WTC11 (cell line): ENCODE measurements at regions not wholly inside any gene's neighbourhood (a gene's known extent, or its start where the extent isn't known, plus 50 kb on each side); places are given as distances from the start of the nearest gene placed in this dataset.

Experiments
- ATAC-seq: fragments of 200-7000 bp; cut with Tn5 transposase; 2 replicates; pipeline ENCODE4 v1.10.0; 2021; ENCODE audit warnings: mild to moderate bottlenecking, moderate library complexity
- CTCF ChIA-PET: fragments of 300-600 bp; sonication (Branson Sonifier 250); formaldehyde crosslinking; loops from one replicate; lab custom pipeline; 2021; ENCODE audit warnings: antibody characterized with exemption; lab: Charles Lee
- POLR2A ChIA-PET: fragments of 350-600 bp; sonication (Branson Sonifier 250); formaldehyde crosslinking; loops from one replicate; lab custom pipeline; 2021; ENCODE audit warnings: antibody characterized with exemption; lab: Charles Lee
- DNase-seq: peaks from one replicate; pipeline ENCODE4 v3.0.0; 2021; ENCODE audit warnings: low spot score
- H3K27ac Mint-ChIP-seq: 2 replicates; pipeline ENCODE4 v1.8.0; 2021; ENCODE audit warnings: mixed read lengths
- H3K27me3 Mint-ChIP-seq: 2 replicates; pipeline ENCODE4 v1.8.0; 2021; ENCODE audit warnings: low read depth, mild to moderate bottlenecking, moderate library complexity, mixed read lengths
- H3K36me3 Mint-ChIP-seq: 2 replicates; pipeline ENCODE4 v1.8.0; 2021; ENCODE audit warnings: mixed read lengths
- H3K4me1 Mint-ChIP-seq: 2 replicates; pipeline ENCODE4 v1.8.0; 2022; ENCODE audit warnings: mixed read lengths
- H3K4me3 Mint-ChIP-seq: 2 replicates; pipeline ENCODE4 v1.8.0; 2021; ENCODE audit warnings: mild to moderate bottlenecking, moderate library complexity, mixed read lengths
- H3K9me3 Mint-ChIP-seq: 2 replicates; pipeline ENCODE4 v1.8.0; 2021; ENCODE audit warnings: mixed read lengths
- ATF2 ChIP-seq: sonication (generic); formaldehyde crosslinking; IDR thresholded peaks from 2 replicates; pipeline ENCODE4 v1.8.1; 2022; ENCODE audit warnings: low read depth, missing genetic modification reagents, borderline replicate concordance
- E2F5 ChIP-seq: sonication (generic); formaldehyde crosslinking; IDR thresholded peaks from 2 replicates; pipeline ENCODE4 v1.8.1; 2022; ENCODE audit warnings: mild to moderate bottlenecking, moderate library complexity, missing genetic modification reagents
- ELF4 ChIP-seq: sonication (generic); formaldehyde crosslinking; IDR thresholded peaks from 2 replicates; pipeline ENCODE4 v1.8.1; 2022; ENCODE audit warnings: low read depth, mild to moderate bottlenecking, moderate library complexity, missing genetic modification reagents
- FOXK1 ChIP-seq: sonication (generic); formaldehyde crosslinking; IDR thresholded peaks from 2 replicates; pipeline ENCODE4 v1.8.0; 2022; ENCODE audit warnings: mild to moderate bottlenecking, moderate library complexity, missing genetic modification reagents
- FOXP1 ChIP-seq: sonication (generic); formaldehyde crosslinking; IDR thresholded peaks from 2 replicates; pipeline ENCODE4 v1.8.0; 2022; ENCODE audit warnings: missing genetic modification reagents, mild to moderate bottlenecking, moderate library complexity, borderline replicate concordance
- GABPB1 ChIP-seq: sonication (generic); formaldehyde crosslinking; IDR thresholded peaks from 2 replicates; pipeline ENCODE4 v1.8.1; 2023; ENCODE audit warnings: mild to moderate bottlenecking, missing genetic modification reagents
- GTF2I ChIP-seq: fragments of 250-450 bp; sonication (Bioruptor Pico); conservative IDR thresholded peaks from 2 replicates; pipeline ENCODE4 v1.4.0; 2021; ENCODE audit warnings: mild to moderate bottlenecking
- HMGA2 ChIP-seq: fragments of 250-450 bp; sonication (Bioruptor Pico); IDR thresholded peaks from 2 replicates; pipeline ENCODE4 v1.4.0; 2021; ENCODE audit warnings: mild to moderate bottlenecking, moderate library complexity
- JUN ChIP-seq: sonication (generic); formaldehyde crosslinking; IDR thresholded peaks from 2 replicates; pipeline ENCODE4 v1.8.0; 2023; ENCODE audit warnings: mild to moderate bottlenecking, missing genetic modification reagents
- MXD4 ChIP-seq: fragments of 250-450 bp; sonication (Bioruptor Pico); IDR thresholded peaks from 2 replicates; pipeline ENCODE4 v1.8.0; 2021; ENCODE audit warnings: mild to moderate bottlenecking, moderate library complexity, borderline replicate concordance
- NFYB ChIP-seq: sonication (generic); formaldehyde crosslinking; conservative IDR thresholded peaks from 2 replicates; pipeline ENCODE4 v1.8.0; 2022; ENCODE audit warnings: low read depth, missing genetic modification reagents
- NR3C1 ChIP-seq: sonication (generic); formaldehyde crosslinking; conservative IDR thresholded peaks from 2 replicates; pipeline ENCODE4 v1.8.1; 2023; ENCODE audit warnings: low read depth, mild to moderate bottlenecking, missing genetic modification reagents
- SMAD3 ChIP-seq: sonication (generic); formaldehyde crosslinking; IDR thresholded peaks from 2 replicates; pipeline ENCODE4 v1.8.0; 2022; ENCODE audit warnings: missing genetic modification reagents, mild to moderate bottlenecking, borderline replicate concordance
- ZBTB21 ChIP-seq: sonication (generic); formaldehyde crosslinking; IDR thresholded peaks from 2 replicates; pipeline ENCODE4 v1.8.1; 2023; ENCODE audit warnings: mild to moderate bottlenecking, missing genetic modification reagents, borderline replicate concordance
- ZNF232 ChIP-seq: sonication (generic); formaldehyde crosslinking; IDR thresholded peaks from 2 replicates; pipeline ENCODE4 v1.8.0; 2022; ENCODE audit warnings: mild to moderate bottlenecking, missing genetic modification reagents
- ZNF423 ChIP-seq: fragments of 250-450 bp; sonication (Bioruptor Pico); IDR thresholded peaks from 2 replicates; pipeline ENCODE4 v2.1.2; 2022; ENCODE audit warnings: mild to moderate bottlenecking, moderate library complexity
- TF ChIP-seq, protein P1 (sequence below): fragments of 250-450 bp; sonication (Bioruptor Pico); IDR thresholded peaks from 2 replicates; pipeline ENCODE4 v1.8.0; 2021; ENCODE audit warnings: mild to moderate bottlenecking
- TF ChIP-seq, protein P2 (sequence below): sonication (generic); formaldehyde crosslinking; IDR thresholded peaks from 2 replicates; pipeline ENCODE4 v1.8.1; 2023; ENCODE audit warnings: mild to moderate bottlenecking, missing genetic modification reagents, moderate library complexity
- TF ChIP-seq, protein P3 (sequence below): sonication (generic); formaldehyde crosslinking; IDR thresholded peaks from 2 replicates; pipeline ENCODE4 v1.8.0; 2023; ENCODE audit warnings: missing genetic modification reagents
- TF ChIP-seq, protein P4 (sequence below): fragments of 250-450 bp; sonication (Bioruptor Pico); IDR thresholded peaks from 2 replicates; pipeline ENCODE4 v1.9.0; 2021; ENCODE audit warnings: mild to moderate bottlenecking

DNA sequence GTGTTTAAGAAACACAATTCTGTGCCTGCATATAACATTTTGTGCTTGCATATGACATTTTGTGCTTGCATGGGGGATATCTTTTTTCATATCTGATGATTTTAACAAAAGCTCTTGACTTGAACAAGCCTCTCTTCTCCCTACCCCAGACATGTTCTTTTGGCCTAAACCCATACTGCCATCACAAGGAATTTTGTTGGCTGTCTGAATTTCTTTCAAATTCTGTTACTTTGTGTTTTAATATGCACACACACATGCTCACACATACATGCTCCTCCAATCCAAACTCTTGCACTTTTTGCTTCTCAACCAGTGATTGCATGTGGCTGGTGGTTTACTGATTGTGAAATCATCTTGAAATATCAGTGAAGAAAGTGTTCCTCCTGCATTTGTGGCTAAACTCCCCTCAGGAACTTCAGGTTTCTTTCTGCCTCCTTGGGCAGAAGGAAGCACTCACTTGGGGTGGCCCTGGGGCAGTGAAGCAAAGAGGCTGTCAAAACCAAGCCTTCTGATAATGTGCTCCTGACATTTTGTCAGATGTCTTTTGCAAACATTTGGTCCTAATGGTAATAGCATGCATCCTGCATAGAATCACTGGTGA, 377.2 kb upstream of the KLF4 start:
- ChIA-PET POLR2A (no interaction called here), CTCF (no interaction called here)
- no peak overlapping the region for H3K27ac Mint-ChIP-seq
- no peak for TF ChIP-seq ZBTB21 (CRISPR knock-in tag)
- no peak for TF ChIP-seq E2F5 (CRISPR knock-in tag)
- TF ChIP-seq, protein P1, sequence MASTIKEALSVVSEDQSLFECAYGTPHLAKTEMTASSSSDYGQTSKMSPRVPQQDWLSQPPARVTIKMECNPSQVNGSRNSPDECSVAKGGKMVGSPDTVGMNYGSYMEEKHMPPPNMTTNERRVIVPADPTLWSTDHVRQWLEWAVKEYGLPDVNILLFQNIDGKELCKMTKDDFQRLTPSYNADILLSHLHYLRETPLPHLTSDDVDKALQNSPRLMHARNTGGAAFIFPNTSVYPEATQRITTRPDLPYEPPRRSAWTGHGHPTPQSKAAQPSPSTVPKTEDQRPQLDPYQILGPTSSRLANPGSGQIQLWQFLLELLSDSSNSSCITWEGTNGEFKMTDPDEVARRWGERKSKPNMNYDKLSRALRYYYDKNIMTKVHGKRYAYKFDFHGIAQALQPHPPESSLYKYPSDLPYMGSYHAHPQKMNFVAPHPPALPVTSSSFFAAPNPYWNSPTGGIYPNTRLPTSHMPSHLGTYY: no peak
- TF ChIP-seq, protein P2, sequence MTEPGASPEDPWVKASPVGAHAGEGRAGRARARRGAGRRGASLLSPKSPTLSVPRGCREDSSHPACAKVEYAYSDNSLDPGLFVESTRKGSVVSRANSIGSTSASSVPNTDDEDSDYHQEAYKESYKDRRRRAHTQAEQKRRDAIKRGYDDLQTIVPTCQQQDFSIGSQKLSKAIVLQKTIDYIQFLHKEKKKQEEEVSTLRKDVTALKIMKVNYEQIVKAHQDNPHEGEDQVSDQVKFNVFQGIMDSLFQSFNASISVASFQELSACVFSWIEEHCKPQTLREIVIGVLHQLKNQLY (CRISPR knock-in tag): no peak
- TF ChIP-seq HMGA2: no peak
- TF ChIP-seq, all 79 proteins: peak for 0
- H3K9me3 Mint-ChIP-seq: no peaks in the 10 kb centered on the region
- no peak overlapping the region for H3K4me3 Mint-ChIP-seq
- H3K27me3 Mint-ChIP-seq: no peaks in the 10 kb centered on the region
- peaks cover 5% of the 10 kb centered on the region; the same call in 1 of the 2 replicates for H3K4me1 Mint-ChIP-seq
- ATAC-seq (no peak), DNase-seq (no peak)
- no peaks in the 10 kb centered on the region for H3K36me3 Mint-ChIP-seq

- POLR2A ChIA-PET: no interaction called here
- Mint-ChIP-seq H3K4me3 (no peak overlapping the region), H3K27me3 (no peaks in the 10 kb centered on the region), H3K36me3 (no peaks in the 10 kb centered on the region), H3K27ac (no peak overlapping the region), H3K4me1 (peaks cover 3% of the 10 kb centered on the region; the same call in 1 of the 2 replicates), H3K9me3 (no peaks in the 10 kb centered on the region)
- DNase-seq: no peak
- CTCF ChIA-PET: no interaction called here
- TF ChIP-seq, protein P3, sequence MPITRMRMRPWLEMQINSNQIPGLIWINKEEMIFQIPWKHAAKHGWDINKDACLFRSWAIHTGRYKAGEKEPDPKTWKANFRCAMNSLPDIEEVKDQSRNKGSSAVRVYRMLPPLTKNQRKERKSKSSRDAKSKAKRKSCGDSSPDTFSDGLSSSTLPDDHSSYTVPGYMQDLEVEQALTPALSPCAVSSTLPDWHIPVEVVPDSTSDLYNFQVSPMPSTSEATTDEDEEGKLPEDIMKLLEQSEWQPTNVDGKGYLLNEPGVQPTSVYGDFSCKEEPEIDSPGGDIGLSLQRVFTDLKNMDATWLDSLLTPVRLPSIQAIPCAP (CRISPR knock-in tag): no peak
- TF ChIP-seq ELF4 (CRISPR knock-in tag): no peak
- no peak for TF ChIP-seq GABPB1
- no peak for ATAC-seq
Observed at GRCh38 chr9:107863396-107863795, 373.8 kb upstream of the KLF4 start.

- ChIA-PET CTCF (no interaction called here), POLR2A (no interaction called here)
- no peak for TF ChIP-seq JUN (CRISPR knock-in tag)
- no peak for TF ChIP-seq SMAD3 (CRISPR knock-in tag)
- TF ChIP-seq NFYB (CRISPR knock-in tag): no peak
- TF ChIP-seq E2F5 (CRISPR knock-in tag): no peak
- Mint-ChIP-seq H3K36me3 (no peaks in the 10 kb centered on the region), H3K4me1 (peaks cover 3% of the 10 kb centered on the region; the same call in 1 of the 2 replicates), H3K4me3 (no peak overlapping the region), H3K27ac (no peak overlapping the region), H3K27me3 (no peaks in the 10 kb centered on the region), H3K9me3 (no peaks in the 10 kb centered on the region)
- DNase-seq (no peak), ATAC-seq (no peak)
Observed at GRCh38 chr9:107862881-107863280, 373.3 kb upstream of the KLF4 start.

DNA sequence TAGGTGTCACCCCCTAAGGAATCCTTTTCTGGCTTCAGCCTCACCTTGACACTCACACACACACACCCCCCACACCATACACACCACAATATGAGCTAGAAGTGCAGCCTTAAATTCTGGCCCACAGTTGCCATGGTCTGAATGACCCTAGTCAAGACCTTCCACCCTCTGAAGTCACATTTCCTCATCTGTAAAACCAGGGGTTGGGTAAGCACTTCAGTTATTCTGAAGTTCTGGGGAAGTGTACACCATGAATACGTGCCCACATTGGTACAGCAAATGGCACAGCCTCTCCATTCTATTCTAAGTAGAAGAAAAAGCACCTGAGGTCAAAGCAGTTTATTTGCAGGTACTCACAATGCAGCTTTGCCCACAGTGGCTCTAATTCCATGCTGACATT, 372.8 kb upstream of the KLF4 start:
- H3K4me3 Mint-ChIP-seq: no peak overlapping the region
- no peak overlapping the region for H3K27ac Mint-ChIP-seq
- no peak for ATAC-seq
- DNase-seq: no peak
- no peaks in the 10 kb centered on the region for H3K36me3 Mint-ChIP-seq
- H3K27me3 Mint-ChIP-seq: no peaks in the 10 kb centered on the region
- TF ChIP-seq ATF2 (CRISPR knock-in tag): no peak
- TF ChIP-seq NR3C1 (CRISPR knock-in tag): no peak
- TF ChIP-seq GABPB1: no peak
- TF ChIP-seq MXD4 (CRISPR knock-in tag): no peak
- no peak for TF ChIP-seq FOXK1 (CRISPR knock-in tag)
- no peak for TF ChIP-seq ZNF423 (CRISPR knock-in tag)
- no peak for TF ChIP-seq GTF2I (CRISPR knock-in tag)
- TF ChIP-seq, protein P1: no peak
- TF ChIP-seq, protein P4, sequence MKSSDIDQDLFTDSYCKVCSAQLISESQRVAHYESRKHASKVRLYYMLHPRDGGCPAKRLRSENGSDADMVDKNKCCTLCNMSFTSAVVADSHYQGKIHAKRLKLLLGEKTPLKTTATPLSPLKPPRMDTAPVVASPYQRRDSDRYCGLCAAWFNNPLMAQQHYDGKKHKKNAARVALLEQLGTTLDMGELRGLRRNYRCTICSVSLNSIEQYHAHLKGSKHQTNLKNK: no peak
- TF ChIP-seq FOXP1 (CRISPR knock-in tag): no peak
- TF ChIP-seq ZNF232 (CRISPR knock-in tag): no peak
- ChIA-PET POLR2A (no interaction called here), CTCF (interaction anchor here (2.2 kb wide), 1 partner anchor 10 kb away, joined by 13 read pairs; no protein-coding TSS in a partner anchor)
- H3K9me3 Mint-ChIP-seq: no peaks in the 10 kb centered on the region
- peaks cover 3% of the 10 kb centered on the region; the same call in 1 of the 2 replicates for H3K4me1 Mint-ChIP-seq
